GM12892 (cell line): ENCODE measurements at regions not wholly inside any gene's neighbourhood (a gene's known extent, or its start where the extent isn't known, plus 50 kb on each side); places are given as distances from the start of the nearest gene placed in this dataset.

ENCODE experiments used
- DNase-seq: peaks from one replicate; pipeline ENCODE4 v3.0.0; 2011; ENCODE audit not compliant: insufficient read length
- FAIRE-seq: peaks from 2 replicates; lab custom pipeline; 2011; peaks lifted over from hg19 to GRCh38; lab: Jason Lieb, UNC
- POLR2A ChIP-seq: IDR thresholded peaks from 2 replicates; pipeline ENCODE4 v1.6.1; 2011; ENCODE audit warnings: low read depth, low read length, control low read depth
- POLR2AphosphoS5 ChIP-seq: IDR thresholded peaks from 2 replicates; pipeline ENCODE4 v1.6.1; 2011; ENCODE audit warnings: low read depth, low read length, control low read depth
- TAF1 ChIP-seq: IDR thresholded peaks from 2 replicates; pipeline ENCODE4 v1.6.1; 2011; ENCODE audit warnings: low read depth, mild to moderate bottlenecking, control low read depth, low read length, borderline replicate concordance

- TF ChIP-seq POLR2A (no peak), TAF1 (no peak), POLR2AphosphoS5 (no peak)
- DNase-seq = no peak
- no peak for FAIRE-seq
These were observed 207.6 kb upstream of the LUZP2 start for GRCh38 chr11:24289301-24289700.

GRCh38 chr11:24293964-24294363, 202.9 kb upstream of the LUZP2 start:
- no peak for FAIRE-seq
- no peak for TF ChIP-seq POLR2AphosphoS5
- TF ChIP-seq TAF1 = no peak
- no peak for TF ChIP-seq POLR2A
- no peak for DNase-seq

GRCh38 chr11:24295360-24295759, 201.5 kb upstream of the LUZP2 start:
- no peak for FAIRE-seq
- no peak for TF ChIP-seq POLR2A
- no peak for TF ChIP-seq POLR2AphosphoS5
- TF ChIP-seq TAF1 = no peak
- DNase-seq = no peak

GRCh38 chr11:24297461-24297860, 199.4 kb upstream of the LUZP2 start:
- FAIRE-seq (no peak), DNase-seq (no peak)
- TF ChIP-seq POLR2AphosphoS5 = no peak
- no peak for TF ChIP-seq TAF1
- TF ChIP-seq POLR2A = no peak

GRCh38 chr11:24298146-24298545, 198.7 kb upstream of the LUZP2 start:
- no peak for FAIRE-seq
- TF ChIP-seq POLR2AphosphoS5 (no peak), TAF1 (no peak), POLR2A (no peak)
- DNase-seq = no peak

GRCh38 chr11:24311974-24312373, 184.9 kb upstream of the LUZP2 start:
- DNase-seq (no peak), FAIRE-seq (no peak)
- TF ChIP-seq POLR2A (no peak), POLR2AphosphoS5 (no peak), TAF1 (no peak)

- TF ChIP-seq TAF1 (no peak), POLR2AphosphoS5 (no peak), POLR2A (no peak)
- DNase-seq (no peak), FAIRE-seq (no peak)
These were observed 184.2 kb upstream of the LUZP2 start for GRCh38 chr11:24312464-24313238.

GRCh38 chr11:24321229-24321628, 175.6 kb upstream of the LUZP2 start:
- no peak for FAIRE-seq
- DNase-seq = no peak
- TF ChIP-seq POLR2AphosphoS5 (no peak), POLR2A (no peak), TAF1 (no peak)

- no peak for TF ChIP-seq POLR2A
- no peak for DNase-seq
- no peak for FAIRE-seq
These were observed 172.6 kb upstream of the LUZP2 start for GRCh38 chr11:24324211-24324610.

GRCh38 chr11:24344222-24344621, 152.6 kb upstream of the LUZP2 start:
- TF ChIP-seq POLR2A (no peak), TAF1 (no peak), POLR2AphosphoS5 (no peak)
- FAIRE-seq (no peak), DNase-seq (no peak)

GRCh38 chr11:24348908-24349307, 147.9 kb upstream of the LUZP2 start:
- no peak for FAIRE-seq
- DNase-seq = no peak
- TF ChIP-seq POLR2AphosphoS5 (no peak), TAF1 (no peak), POLR2A (no peak)

GRCh38 chr11:24351179-24351578, 145.7 kb upstream of the LUZP2 start:
- DNase-seq = no peak
- FAIRE-seq = no peak
- TF ChIP-seq TAF1 (no peak), POLR2AphosphoS5 (no peak), POLR2A (no peak)
